HG03442 (cell line): ENCODE measurements at regions not wholly inside any gene's neighbourhood (a gene's known extent, or its start where the extent isn't known, plus 50 kb on each side); places are given as distances from the start of the nearest gene placed in this dataset.

ENCODE experiments used
- ATAC-seq: cut with Tn5 transposase; IDR thresholded peaks from one replicate; pipeline ENCODE4 v1.9.1; 2021; ENCODE audit warnings: mild to moderate bottlenecking, moderate library complexity; ENCODE audit not compliant: unreplicated experiment

DNA sequence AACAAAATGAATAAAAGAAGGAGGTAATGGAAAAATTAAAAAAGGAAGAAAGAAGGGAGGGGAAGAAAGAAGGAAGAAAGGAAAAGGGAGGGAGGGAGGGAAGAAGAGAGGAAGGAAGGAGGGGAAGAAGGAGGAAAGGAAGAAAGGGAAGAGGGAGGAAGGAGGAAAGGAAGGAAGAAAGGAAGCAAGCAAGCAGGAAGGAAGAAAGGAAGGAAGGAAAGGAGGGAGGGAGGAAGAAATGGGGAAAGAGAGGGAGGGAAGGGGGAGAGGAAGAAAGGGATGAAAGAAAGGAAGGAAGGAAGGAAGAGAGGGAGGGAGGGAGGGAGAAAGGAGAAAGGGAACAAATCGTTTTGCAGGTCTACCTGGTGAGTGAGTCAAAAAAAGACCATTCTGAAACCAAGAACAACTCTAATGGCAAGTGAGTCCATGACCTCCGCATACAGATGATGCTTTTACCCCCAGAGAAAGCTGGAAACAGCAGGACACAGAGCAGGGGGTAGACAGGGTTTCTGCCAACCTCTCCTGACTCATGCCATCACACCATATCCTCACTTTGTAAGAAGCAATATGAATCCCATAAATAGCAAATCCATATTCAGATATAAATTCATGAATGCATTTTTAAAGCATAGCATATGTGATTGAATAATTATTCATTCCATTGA is 1112.9 kb upstream of the AUTS2 start:
- ATAC-seq: no peak

DNA sequence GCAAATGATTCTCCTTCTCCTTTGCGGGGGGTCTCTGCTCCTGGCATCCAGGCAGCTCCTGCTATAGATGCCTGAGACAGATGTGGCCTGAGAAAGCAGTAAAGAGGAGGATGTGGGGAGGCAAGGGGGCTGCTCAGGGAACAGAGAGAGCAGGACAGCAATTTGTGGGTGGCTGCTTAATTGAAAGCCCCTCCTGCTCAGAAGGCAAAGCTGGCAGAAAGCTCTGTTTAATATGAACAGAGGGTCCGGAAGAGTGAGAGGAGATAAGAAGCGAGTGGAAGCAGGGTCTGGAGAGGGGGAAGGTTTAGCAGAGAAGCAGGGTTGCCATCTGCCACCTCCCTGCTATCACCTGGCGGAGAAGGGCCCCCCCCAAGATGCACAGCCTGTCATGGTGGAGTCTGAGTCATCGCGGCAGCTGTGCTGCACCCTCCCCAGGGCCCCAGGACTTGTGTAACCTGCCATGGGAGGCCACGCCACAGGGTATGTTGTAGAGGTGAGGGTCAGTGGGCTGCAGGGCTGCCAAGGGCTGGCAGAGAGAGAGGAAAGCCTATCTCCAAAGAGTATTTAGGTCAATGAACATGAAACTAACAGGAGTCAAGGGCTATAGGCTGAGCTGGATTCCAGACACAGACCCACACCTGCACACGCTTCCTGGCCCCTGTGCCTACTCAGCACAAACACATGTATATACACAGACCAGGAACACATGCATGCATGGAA is 1109.8 kb upstream of the AUTS2 start:
- no peak for ATAC-seq

DNA sequence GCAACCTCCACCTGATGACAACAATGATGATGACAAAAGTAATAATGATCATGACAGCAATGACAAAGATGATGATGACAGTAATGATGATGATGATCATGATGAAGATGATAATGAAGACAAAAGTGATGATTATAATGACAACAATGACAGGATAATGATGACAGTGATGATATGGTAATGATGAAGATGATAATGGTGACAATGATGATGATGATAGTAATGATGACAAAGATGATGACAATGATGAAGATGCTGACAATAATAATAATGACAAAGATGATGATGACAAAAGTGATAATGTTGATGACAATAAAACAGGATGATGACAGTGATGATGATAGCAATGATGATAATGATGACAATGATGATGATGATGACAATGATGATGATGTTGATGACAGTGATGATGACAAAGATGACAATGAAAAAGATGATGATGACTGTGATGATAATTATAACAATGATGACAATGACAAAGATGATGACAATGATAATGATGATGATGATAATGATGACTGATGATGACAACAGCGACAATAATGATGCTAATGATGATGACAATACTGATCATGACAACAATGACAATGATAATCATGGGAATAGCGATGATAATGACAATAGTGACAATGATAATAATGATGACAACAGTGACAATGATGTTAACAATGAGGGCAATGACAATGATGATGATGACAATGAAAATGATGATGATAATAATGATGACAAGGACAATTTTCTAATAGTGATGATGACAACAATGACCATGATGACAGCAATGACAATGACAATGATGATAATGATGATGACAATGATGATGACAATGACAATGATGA is 1106.5 kb upstream of the AUTS2 start:
- no peak for ATAC-seq

DNA sequence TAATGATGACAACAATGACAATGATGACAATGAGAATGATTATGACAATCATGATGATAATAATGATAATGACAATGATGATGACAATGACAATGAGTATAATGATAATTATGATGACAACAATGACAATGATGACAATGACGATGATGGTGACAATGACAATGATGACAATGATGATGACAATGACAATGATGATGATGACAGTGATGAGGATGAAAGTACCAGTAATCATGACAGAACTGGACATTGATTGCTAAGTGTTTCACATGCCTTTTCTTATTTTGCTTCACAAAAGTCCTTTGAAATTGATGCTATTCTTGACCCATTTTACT is 1106.0 kb upstream of the AUTS2 start:
- no peak for ATAC-seq

DNA sequence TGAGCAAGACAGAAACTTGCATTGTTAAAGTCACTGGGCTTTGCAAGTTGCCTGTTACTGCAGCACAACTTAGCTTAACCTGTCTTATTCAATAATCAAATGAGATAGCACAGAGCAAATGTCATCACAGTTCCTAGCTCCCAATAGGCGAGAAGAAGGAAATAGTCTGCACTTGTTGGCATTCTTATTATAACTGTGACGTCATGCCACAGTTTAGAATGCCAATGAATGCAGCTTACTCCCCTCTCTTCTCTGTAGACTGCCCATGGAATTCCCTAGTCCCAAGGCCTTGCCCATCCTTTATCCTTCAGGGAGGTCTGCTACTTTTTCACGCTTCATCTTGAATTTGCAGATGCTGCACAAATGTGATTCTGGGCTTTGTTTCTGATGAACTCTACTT is 1094.9 kb upstream of the AUTS2 start:
- no peak for ATAC-seq

DNA sequence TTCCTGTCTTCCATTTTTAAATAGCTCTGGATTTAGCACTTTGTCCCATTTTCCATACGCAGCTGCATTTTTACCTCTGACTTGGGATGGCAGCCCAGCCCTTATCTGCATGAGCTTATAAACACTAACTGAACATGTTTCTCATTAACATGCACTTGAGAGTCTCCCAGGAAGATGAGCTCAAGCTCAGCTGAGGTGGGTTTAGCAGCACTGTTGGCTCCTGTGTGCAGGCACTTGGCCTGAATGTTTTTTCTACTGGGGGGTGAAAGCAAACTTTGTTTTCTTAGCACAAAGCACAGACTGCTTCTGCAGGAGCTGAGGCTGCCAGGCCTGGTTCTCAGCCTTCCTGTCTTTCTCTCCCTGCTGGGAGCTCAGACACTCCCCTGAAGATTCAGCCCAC is 1093.6 kb upstream of the AUTS2 start:
- ATAC-seq: no peak

DNA sequence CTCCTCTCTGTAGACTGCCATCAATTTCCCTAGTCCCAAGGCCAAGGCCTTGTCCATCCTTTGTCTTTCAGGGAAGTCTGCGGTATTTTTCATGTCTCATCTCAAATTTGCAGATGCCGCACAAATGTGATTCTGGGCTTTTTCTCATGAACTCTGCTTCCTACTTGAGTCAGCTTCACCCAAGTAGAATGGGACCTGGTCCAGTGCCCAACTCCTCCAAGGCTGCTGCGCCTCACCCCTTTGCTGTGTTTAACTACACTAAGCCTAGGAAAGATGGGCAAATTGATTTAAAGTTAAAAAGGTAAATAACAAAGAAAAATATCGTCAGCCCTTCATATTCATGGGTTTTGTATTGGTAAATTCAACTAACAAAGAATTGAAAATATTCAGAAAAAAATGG is 1092.6 kb upstream of the AUTS2 start:
- no peak for ATAC-seq

DNA sequence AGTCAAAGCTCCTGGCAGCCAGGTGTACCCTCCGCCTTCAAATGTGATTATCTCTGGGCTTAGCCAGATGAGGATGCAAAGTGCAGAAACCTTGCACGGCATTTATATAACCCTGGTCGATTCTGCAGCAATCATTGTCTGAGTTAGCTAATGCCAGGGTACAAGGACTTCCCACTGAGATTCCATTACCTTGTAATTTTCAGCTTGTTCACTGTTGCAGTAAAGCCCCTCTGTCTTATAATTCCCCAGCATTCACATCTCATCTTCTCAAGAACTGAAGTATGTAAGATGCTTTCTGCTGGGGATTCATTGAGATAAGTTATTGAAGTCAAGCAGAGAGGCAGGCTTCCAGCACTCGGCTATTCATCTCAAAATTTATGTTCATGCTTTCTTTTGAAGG is 1090.6 kb upstream of the AUTS2 start:
- ATAC-seq: no peak

DNA sequence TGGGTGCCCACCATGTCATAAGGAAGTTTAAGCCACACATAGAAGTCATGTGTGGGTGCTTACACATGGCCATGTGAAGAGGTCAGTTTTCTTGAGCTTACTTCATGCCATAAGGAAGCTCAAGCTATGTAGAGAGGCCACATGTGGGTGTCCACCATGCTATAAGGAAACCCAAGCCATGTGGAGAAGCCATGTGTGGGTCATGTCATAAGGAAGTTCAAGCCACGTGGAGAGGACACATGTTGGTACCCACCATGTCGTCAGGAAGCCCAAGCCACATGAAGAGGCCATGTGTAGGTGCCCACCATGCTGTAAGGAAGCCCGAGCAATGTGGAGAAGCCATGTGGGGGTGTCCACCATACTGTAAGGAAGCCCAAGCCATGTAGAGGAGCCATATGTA is 1089.2 kb upstream of the AUTS2 start:
- ATAC-seq: no peak

DNA sequence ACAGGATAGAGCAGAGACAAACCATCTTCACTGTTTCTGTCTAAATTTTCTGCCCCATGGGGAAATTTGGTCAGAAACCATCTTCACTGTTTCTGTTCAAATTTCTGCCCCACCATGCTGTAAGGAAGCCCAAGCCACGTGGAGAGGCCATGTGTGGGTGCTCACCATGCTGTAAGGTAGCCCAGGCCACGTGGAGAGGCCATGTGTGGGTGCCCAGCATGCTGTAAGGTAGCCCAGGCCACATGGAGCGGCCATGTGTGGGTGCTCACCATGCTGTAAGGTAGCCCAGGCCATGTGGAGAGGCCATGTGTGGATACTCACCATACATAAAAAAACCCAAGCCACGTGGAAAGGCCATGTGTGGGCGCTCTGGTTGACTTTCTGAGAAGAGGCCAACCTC is 1088.7 kb upstream of the AUTS2 start:
- ATAC-seq: no peak

DNA sequence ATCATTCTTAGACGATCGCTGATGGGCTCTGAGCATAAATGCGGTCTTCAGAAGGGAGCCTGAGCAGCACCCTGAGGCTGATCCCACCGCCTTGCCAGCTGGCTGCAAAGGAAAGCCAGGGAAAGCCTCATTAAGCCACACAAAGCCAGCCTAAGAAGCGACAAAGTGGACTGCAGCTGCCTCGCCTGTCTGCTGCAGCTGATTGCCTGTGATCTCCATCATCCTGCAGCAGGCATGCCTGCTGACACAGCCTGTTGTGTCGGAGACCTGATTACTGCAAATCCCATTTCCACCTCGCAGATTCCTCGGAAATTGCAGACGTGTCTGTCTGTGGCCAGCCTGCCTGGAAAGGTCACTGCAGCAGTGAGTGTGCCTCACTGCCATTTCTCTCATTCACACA is 1087.0 kb upstream of the AUTS2 start:
- ATAC-seq: no peak

DNA sequence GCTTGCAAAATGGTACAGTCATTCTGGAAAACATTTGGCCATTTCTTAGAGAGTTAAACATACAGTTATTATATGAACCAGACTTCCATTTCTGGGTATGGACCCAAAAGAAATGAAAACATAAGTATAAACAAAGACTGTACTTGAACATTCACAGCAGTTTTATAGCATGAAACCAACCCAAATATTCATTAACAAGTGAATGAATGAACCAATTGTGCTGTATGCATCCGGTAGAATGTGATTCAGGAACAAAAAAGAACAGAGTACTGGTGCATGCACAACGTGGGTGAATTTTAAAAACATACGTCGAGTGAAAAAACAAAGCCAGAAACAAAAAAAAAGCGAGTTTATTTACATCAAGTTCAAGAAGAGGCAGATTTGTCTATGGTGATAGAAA is 1085.8 kb upstream of the AUTS2 start:
- ATAC-seq: no peak

DNA sequence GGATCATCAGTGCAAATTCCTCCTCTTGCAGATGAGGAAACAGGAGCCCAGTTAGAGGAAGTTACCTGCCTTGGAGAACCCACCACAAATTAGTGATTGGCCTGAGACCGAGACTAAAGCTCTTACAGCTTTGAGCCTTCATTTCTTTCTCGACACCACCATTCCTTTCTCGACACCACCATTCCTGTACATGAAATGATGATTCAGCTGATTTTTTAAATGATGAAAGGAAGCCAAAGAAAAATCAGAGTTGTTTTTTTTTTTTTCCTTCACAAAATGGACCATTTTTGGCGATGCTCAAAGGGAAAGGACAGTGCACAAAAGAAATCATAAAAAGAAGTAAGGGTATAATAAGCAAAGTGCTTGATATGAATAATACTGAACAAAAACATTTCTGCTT is 1080.2 kb upstream of the AUTS2 start:
- no peak for ATAC-seq

DNA sequence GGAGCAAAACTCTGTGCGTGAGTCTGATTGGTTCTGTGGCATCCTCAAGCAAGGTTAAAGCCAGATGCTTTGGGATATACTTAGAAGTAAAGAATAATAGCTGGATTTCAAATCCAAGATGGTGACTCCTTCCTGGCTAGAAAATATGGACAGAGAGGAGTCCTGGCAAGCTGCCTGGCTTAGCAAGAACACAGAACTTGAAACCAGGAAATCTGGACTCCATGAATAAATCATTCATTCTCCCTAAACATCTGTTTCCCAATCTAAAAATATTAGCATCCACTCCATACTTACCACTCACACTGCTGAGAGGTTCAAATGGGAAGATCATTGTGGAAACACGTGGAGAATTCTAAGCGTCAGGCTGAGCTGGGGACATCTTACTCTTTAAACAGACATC is 1074.1 kb upstream of the AUTS2 start:
- no peak for ATAC-seq

DNA sequence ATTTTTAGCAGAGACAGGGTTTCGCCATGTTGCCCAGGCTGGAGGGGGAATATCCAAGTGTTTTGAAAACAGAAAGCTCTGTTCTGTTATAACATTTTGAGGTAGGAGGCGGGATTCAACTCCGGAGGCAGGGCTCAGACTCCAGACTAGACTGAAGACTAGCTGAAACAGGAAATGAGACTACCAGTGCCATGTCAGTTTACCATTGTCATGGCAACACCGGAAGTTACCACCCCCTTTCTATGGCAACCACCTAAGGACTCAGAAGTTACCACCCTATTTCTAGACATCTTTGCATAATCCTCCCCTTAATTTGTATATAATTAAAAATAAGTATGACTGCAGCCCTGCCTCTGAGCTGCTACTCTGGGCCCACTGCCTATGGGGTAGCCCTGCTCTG is 1069.1 kb upstream of the AUTS2 start:
- no peak for ATAC-seq

DNA sequence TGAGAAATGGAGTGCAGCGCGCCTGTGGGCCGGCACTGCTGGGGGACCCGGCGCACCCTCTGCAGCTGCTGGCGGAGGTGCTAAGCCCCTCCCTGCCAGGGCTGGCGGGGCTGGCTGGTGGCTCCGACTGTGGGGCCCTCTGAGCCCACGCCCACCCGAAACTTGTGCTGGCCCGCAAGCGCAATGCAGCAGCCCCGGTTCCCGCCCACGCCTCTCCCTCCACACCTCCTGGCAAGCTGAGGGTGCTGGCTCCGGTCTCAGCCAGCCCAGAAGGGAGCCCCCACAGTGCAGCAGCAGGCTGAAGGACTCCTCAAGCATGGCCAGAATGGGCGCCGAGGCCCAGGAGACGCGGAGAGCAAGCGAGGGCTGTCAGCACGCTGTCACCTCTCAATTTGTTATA is 1063.0 kb upstream of the AUTS2 start:
- no peak for ATAC-seq

DNA sequence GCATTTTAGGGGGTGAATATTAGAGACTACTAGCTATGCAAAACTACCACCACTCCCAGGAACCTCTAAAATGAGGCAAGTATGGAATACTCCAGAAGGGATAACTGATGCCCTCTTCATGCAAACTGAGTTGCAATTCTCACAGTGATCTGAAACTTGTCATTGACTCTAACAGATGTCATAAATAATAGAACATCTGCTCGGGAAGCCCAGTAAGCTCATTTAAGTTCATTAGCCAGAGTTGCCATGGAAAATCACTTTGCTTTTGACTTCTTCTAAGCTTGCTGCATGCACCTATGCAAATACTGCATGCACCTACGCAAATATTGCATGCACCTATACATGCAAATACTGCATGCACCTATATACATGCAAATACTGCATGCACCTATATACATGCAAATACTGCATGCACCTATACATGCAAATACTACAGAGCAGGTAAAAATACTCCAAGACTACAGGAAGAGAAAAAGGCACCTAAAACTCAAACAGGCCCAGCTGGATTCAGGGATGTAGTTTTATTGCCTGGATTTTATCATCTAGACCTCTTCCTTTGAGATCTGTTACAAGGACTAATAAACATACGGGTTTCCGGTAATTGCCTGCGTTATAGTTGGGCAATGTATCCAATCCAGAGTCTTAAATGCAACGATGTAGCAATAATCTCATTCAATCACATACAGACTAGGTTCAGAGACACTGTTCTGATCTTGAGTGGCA is 1061.1 kb upstream of the AUTS2 start:
- no peak for ATAC-seq

DNA sequence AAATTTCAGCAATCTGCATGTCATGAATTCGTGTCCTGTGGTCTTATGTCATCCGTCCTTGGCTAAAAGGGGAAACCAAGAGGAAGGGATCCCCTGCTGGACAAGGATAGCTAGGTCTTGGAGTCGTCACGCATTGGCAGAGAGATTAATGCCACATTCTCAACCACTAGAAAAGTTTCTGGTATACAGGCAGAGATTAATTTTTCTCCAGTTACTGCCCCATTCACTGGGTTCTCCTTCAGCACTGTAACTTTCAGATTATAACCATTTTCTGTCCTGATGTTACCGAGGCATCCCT is 1060.6 kb upstream of the AUTS2 start:
- no peak for ATAC-seq

DNA sequence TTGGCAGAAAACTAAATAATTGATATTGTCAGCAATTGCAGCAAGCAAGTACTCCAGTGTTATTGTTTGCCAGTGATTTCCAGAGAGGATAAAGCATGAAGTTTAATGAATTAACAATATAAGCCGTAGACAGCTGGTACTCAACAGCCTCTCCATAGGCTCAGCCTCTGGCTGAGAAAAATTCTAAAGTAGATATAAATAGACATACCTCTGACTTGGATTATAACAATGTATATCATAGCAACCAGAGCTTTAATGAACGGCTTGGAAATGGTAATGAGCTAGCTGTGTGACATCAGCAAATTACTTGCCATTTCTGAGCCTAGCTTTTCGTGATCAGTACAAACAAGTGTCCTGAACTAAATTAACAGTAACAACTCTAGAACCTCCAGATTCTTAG is 1055.4 kb upstream of the AUTS2 start:
- ATAC-seq: no peak

DNA sequence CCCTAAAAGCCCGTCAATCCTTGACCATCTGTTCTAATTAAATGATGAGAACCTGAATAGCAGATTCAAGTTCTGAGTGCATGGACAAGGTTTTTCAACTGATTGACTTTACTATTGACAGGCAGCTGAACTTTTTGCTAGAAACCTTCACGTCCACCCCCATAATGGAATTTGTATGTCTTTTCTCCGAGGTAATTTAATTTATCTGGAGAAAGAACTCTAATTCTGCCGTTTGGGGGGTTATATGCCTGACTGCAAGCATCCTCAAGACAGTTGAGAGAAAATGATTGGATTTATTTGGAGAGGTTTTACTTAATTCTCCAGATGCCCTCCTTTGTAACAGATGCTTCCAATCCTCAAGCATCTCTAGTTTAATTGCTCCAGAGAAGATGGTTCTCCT is 1053.4 kb upstream of the AUTS2 start:
- no peak for ATAC-seq

DNA sequence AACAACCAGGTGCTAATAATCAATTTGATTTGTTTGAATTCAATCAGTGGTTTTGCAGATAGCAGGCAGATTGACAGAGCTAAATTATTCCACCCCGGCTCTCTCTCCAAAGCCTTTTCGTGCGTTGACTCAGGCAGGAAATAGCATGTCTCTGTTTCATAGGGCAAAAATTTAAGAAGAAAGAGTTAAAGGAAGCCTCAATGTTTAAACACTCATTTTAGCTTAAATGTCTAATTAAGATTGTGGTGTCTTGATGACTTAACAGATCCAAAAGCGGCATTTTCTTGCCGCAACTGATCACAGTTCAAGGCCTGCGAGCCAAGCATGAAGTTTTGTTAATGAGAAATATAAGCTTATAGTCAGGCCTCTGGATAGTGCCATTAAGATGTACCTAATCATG is 1051.1 kb upstream of the AUTS2 start:
- no peak for ATAC-seq

DNA sequence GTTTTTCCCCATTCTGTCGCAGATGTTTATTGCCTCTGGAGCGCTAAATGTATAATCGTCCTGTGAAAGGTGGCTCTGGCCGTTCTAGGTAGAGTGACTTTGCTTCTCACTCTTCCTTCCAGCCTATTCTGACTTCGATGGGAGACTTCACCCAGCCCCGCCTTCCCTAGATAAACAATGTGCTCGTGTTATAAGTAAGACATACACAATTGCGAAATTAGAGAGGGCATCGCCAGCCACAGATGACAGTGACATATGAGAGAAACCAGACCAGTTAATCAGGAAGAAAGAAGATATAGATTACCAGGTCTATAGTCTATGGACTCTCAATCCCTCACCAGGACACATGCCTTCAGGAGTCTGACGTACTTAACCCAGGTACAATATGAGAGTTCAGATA is 1050.5 kb upstream of the AUTS2 start:
- no peak for ATAC-seq
